Brain pericyte (primary cell): ENCODE measurements at regions not wholly inside any gene's neighbourhood (a gene's known extent, or its start where the extent isn't known, plus 50 kb on each side); places are given as distances from the start of the nearest gene placed in this dataset.

Experiments
- DNase-seq: peaks from one replicate; pipeline ENCODE4 v3.0.0-alpha.2; 2012; ENCODE audit warnings: low read depth, low spot score

GRCh38 chr12:124188561-124189405, 106.1 kb upstream of the RFLNA start:
- DNase-seq: no peak

GRCh38 chr12:124190312-124191023, 104.4 kb upstream of the RFLNA start:
- DNase-seq: no peak

- DNase-seq: no peak
Observed at GRCh38 chr12:124191024-124191359, 103.9 kb upstream of the RFLNA start.

- DNase-seq: no peak
Observed at GRCh38 chr12:124191966-124192365, 102.9 kb upstream of the RFLNA start.

- no peak for DNase-seq
Observed at GRCh38 chr12:124194264-124194892, 100.5 kb upstream of the RFLNA start.

- no peak for DNase-seq
Observed at GRCh38 chr12:124194893-124195566, 99.9 kb upstream of the RFLNA start.

- no peak for DNase-seq
Observed at GRCh38 chr12:124195567-124195942, 99.3 kb upstream of the RFLNA start.

GRCh38 chr12:124196236-124196635, 98.7 kb upstream of the RFLNA start:
- DNase-seq: no peak

GRCh38 chr12:124201248-124201647, 93.6 kb upstream of the RFLNA start:
- no peak for DNase-seq

GRCh38 chr12:124203176-124203575, 91.7 kb upstream of the RFLNA start:
- no peak for DNase-seq

GRCh38 chr12:124205405-124205804, 89.5 kb upstream of the RFLNA start:
- DNase-seq: no peak

GRCh38 chr12:124207049-124207448, 87.8 kb upstream of the RFLNA start:
- no peak for DNase-seq

- DNase-seq: no peak
Observed at GRCh38 chr12:124207617-124208016, 87.3 kb upstream of the RFLNA start.

GRCh38 chr12:124208489-124208888, 86.4 kb upstream of the RFLNA start:
- DNase-seq: no peak

- no peak for DNase-seq
Observed at GRCh38 chr12:124210991-124211577, 83.8 kb upstream of the RFLNA start.

GRCh38 chr12:124211753-124212152, 83.1 kb upstream of the RFLNA start:
- no peak for DNase-seq

GRCh38 chr12:124213666-124214347, 81.1 kb upstream of the RFLNA start:
- DNase-seq: peak; percentile 65

- DNase-seq: no peak
Observed at GRCh38 chr12:124214574-124214973, 80.3 kb upstream of the RFLNA start.

GRCh38 chr12:124216966-124217365, 77.9 kb upstream of the RFLNA start:
- DNase-seq: no peak

GRCh38 chr12:124217508-124218242, 77.2 kb upstream of the RFLNA start:
- no peak for DNase-seq

GRCh38 chr12:124218243-124218560, 76.7 kb upstream of the RFLNA start:
- no peak for DNase-seq
